Smooth muscle cell (in vitro differentiated cells): ENCODE measurements at regions not wholly inside any gene's neighbourhood (a gene's known extent, or its start where the extent isn't known, plus 50 kb on each side); places are given as distances from the start of the nearest gene placed in this dataset.

Source experiments
- DNase-seq: peaks from one replicate; lab custom pipeline; 2025; ENCODE audit not compliant: unreplicated experiment; lab: John Stamatoyannopoulos, UW
- H2AFZ ChIP-seq: fragments of 200-600 bp; sonication (generic); 2 replicates; pipeline ENCODE4 v1.6.0; 2016; ENCODE audit warnings: antibody characterized with exemption, low read depth, mild to moderate bottlenecking
- H3F3A ChIP-seq: fragments of 200-600 bp; sonication (generic); 2 replicates; pipeline ENCODE4 v1.6.0; 2017; ENCODE audit warnings: antibody characterized with exemption, low read depth
- H3K27ac ChIP-seq: fragments of 200-600 bp; sonication (generic); 2 replicates; pipeline ENCODE4 v1.5.1; 2016; ENCODE audit warnings: low read depth, mild to moderate bottlenecking
- H3K27me3 ChIP-seq: fragments of 200-600 bp; sonication (generic); 2 replicates; pipeline ENCODE4 v1.6.1; 2016; ENCODE audit warnings: low read depth, mild to moderate bottlenecking
- H3K36me3 ChIP-seq: fragments of 200-600 bp; sonication (generic); 2 replicates; pipeline ENCODE4 v1.5.1; 2016; ENCODE audit warnings: low read depth
- H3K4me1 ChIP-seq: fragments of 200-600 bp; sonication (generic); 2 replicates; pipeline ENCODE4 v1.5.1; 2016; ENCODE audit warnings: low read depth
- H3K4me2 ChIP-seq: fragments of 200-600 bp; sonication (generic); 2 replicates; pipeline ENCODE4 v1.6.0; 2016; ENCODE audit warnings: mild to moderate bottlenecking
- H3K4me3 ChIP-seq: fragments of 200-600 bp; sonication (generic); 2 replicates; pipeline ENCODE4 v1.5.1; 2016; ENCODE audit warnings: mild to moderate bottlenecking
- H3K79me2 ChIP-seq: fragments of 200-600 bp; sonication (generic); 2 replicates; pipeline ENCODE4 v1.6.0; 2016; ENCODE audit warnings: low read depth, mild to moderate bottlenecking
- H3K9ac ChIP-seq: fragments of 200-600 bp; sonication (generic); 2 replicates; pipeline ENCODE4 v1.6.0; 2016; ENCODE audit warnings: low read depth
- H3K9me3 ChIP-seq: fragments of 200-600 bp; sonication (generic); replicated peaks from 2 replicates; pipeline ENCODE4 v1.5.1; 2016; ENCODE audit warnings: low read depth
- H4K20me1 ChIP-seq: fragments of 200-600 bp; sonication (generic); 2 replicates; pipeline ENCODE4 v1.6.0; 2016; ENCODE audit warnings: low read depth
- CTCF ChIP-seq: fragments of 200-600 bp; sonication (generic); IDR thresholded peaks from 2 replicates; pipeline ENCODE4 v1.5.1; 2017; ENCODE audit warnings: borderline replicate concordance, mild to moderate bottlenecking, antibody characterized with exemption; ENCODE audit not compliant: insufficient read depth, poor library complexity, severe bottlenecking
- WGBS: methylation state at CpG from one replicate; pipeline ENCODE4 v1.1.7; 2016; ENCODE audit warnings: low lambda C conversion rate; 5-methylcytosine and 5-hydroxymethylcytosine counted together

GRCh38 chr7:136325578-136325977, 348.4 kb upstream of the MTPN start:
- Histone ChIP-seq H3K4me3 (no peak overlapping the region), H3F3A (no peaks in the 10 kb centered on the region), H4K20me1 (no peaks in the 10 kb centered on the region), H3K4me1 (no peaks in the 10 kb centered on the region), H3K27me3 (no peaks in the 10 kb centered on the region), H3K4me2 (no peak overlapping the region), H3K9ac (no peak overlapping the region), H3K9me3 (no peaks in the 10 kb centered on the region), H3K79me2 (no peaks in the 10 kb centered on the region), H3K27ac (no peak overlapping the region), H2AFZ (no peak overlapping the region), H3K36me3 (no peaks in the 10 kb centered on the region)
- 70% methylated on average over 2 of the region's 2 CpGs for WGBS
- no peak for TF ChIP-seq CTCF
- DNase-seq: no peak

GRCh38 chr7:136325027-136325426, 347.9 kb upstream of the MTPN start:
- no peak overlapping the region for H3K27ac ChIP-seq
- 86% methylated on average over 2 of the region's 2 CpGs for WGBS
- no peak for TF ChIP-seq CTCF
- no peaks in the 10 kb centered on the region for H3F3A ChIP-seq
- DNase-seq: no peak
- H3K27me3 ChIP-seq: no peaks in the 10 kb centered on the region
- no peaks in the 10 kb centered on the region for H3K36me3 ChIP-seq
- no peaks in the 10 kb centered on the region for H3K4me1 ChIP-seq
- no peaks in the 10 kb centered on the region for H3K9me3 ChIP-seq
- no peak overlapping the region for H3K4me3 ChIP-seq
- no peak overlapping the region for H3K9ac ChIP-seq
- no peaks in the 10 kb centered on the region for H4K20me1 ChIP-seq
- no peak overlapping the region for H2AFZ ChIP-seq
- no peaks in the 10 kb centered on the region for H3K79me2 ChIP-seq
- no peak overlapping the region for H3K4me2 ChIP-seq

- 72% methylated on average over 4 of the region's 4 CpGs for WGBS
- Histone ChIP-seq H3F3A (no peaks in the 10 kb centered on the region), H2AFZ (no peak overlapping the region), H3K4me3 (no peak overlapping the region), H3K27ac (no peak overlapping the region), H3K4me2 (no peak overlapping the region), H3K9me3 (peaks cover 2% of the 10 kb centered on the region), H3K36me3 (no peaks in the 10 kb centered on the region), H3K27me3 (no peaks in the 10 kb centered on the region), H4K20me1 (no peaks in the 10 kb centered on the region), H3K4me1 (no peaks in the 10 kb centered on the region), H3K79me2 (no peaks in the 10 kb centered on the region), H3K9ac (no peak overlapping the region)
- DNase-seq: no peak
- no peak for TF ChIP-seq CTCF
These were observed 347.0 kb upstream of the MTPN start for GRCh38 chr7:136324073-136324704.

- TF ChIP-seq CTCF: no peak
- Histone ChIP-seq H3K79me2 (no peaks in the 10 kb centered on the region), H3K4me1 (no peaks in the 10 kb centered on the region), H3K36me3 (no peaks in the 10 kb centered on the region), H3K4me2 (no peak overlapping the region), H3F3A (no peaks in the 10 kb centered on the region), H3K9ac (no peak overlapping the region), H3K27ac (no peak overlapping the region), H3K4me3 (no peak overlapping the region), H4K20me1 (no peaks in the 10 kb centered on the region), H3K27me3 (no peaks in the 10 kb centered on the region), H3K9me3 (peaks cover 6% of the 10 kb centered on the region), H2AFZ (no peak overlapping the region)
- DNase-seq: no peak
- 83% methylated on average over 1 of the region's 1 CpG for WGBS
These were observed 335.4 kb upstream of the MTPN start for GRCh38 chr7:136312592-136312991.
